Small intestine (tissue), 7 donors: ENCODE measurements at regions not wholly inside any gene's neighbourhood (a gene's known extent, or its start where the extent isn't known, plus 50 kb on each side); places are given as distances from the start of the nearest gene placed in this dataset.

Source experiments
- DNase-seq, 2 donors: peaks; one replicate each; pipeline versions ENCODE4 v3.0.0 to v3.0.0-alpha.2; 2013
- FAIRE-seq: peaks from 2 replicates; lab custom pipeline; 2012; peaks lifted over from hg19 to GRCh38; lab: Jason Lieb, UNC
- H3K27ac ChIP-seq, 3 donors: one replicate each; pipeline ENCODE4 v1.5.1; 2013; ENCODE audit warnings: low read length in 2 of 3, mild to moderate bottlenecking in 2 of 3, control low read depth in 1 of 3, inconsistent platforms in 1 of 3, low read depth in 1 of 3, moderate library complexity in 1 of 3
- H3K27me3 ChIP-seq, 3 donors: one replicate each; pipeline ENCODE4 v1.6.1; 2013; ENCODE audit warnings: low read length in 3 of 3, inconsistent platforms in 1 of 3; ENCODE audit not compliant: control insufficient read depth in 3 of 3, insufficient read depth in 3 of 3
- H3K36me3 ChIP-seq, 3 donors: one replicate each; pipeline ENCODE4 v1.6.1; 2013; ENCODE audit warnings: low read length in 3 of 3, inconsistent platforms in 1 of 3, low read depth in 1 of 3, mild to moderate bottlenecking in 1 of 3, moderate library complexity in 1 of 3; ENCODE audit not compliant: control insufficient read depth in 3 of 3, insufficient read depth in 2 of 3
- H3K4me1 ChIP-seq, 3 donors: one replicate each; pipeline ENCODE4 v1.6.1; 2013; ENCODE audit warnings: low read length in 2 of 3, inconsistent platforms in 1 of 3, low read depth in 1 of 3, mild to moderate bottlenecking in 1 of 3, moderate library complexity in 1 of 3; ENCODE audit not compliant: control insufficient read depth in 3 of 3, insufficient read depth in 2 of 3
- H3K4me3 ChIP-seq, 3 donors: one replicate each; pipeline ENCODE4 v1.5.1; 2013; ENCODE audit warnings: low read length in 3 of 3, control low read depth in 1 of 3, inconsistent platforms in 1 of 3, low read depth in 1 of 3, mild to moderate bottlenecking in 1 of 3, moderate library complexity in 1 of 3
- H3K9me3 ChIP-seq, 2 donors: one replicate each; pipeline ENCODE4 v1.6.1; 2013; ENCODE audit warnings: low read depth in 1 of 2, low read length in 1 of 2; ENCODE audit not compliant: control insufficient read depth in 2 of 2, insufficient read depth in 1 of 2
- WGBS, 3 donors: extraction: QIAGEN DNeasy Blood & Tissue Kit; methylation state at CpG; one replicate each; pipeline ENCODE4 v1.1.7; 2013; 5-methylcytosine and 5-hydroxymethylcytosine counted together
- donor health status: healthy with polysubstance abuse.
- donor health status: control.
- donor health status: control.
- donor health status: Bipolar disorder and iron deficiency.
- donor health status: healthy.

- H3K36me3 ChIP-seq = no peaks in the 10 kb centered on the region
- WGBS, 3 donors = 78 to 83% (median 83%) methylated on average over 4 of the region's 4 CpGs
- FAIRE-seq (no peak), DNase-seq (no peak)
- no peak overlapping the region for H3K4me3 ChIP-seq
- peaks cover 0 to 3% (median 2%) of the 10 kb centered on the region in 3 donors for H3K27me3 ChIP-seq
- H3K9me3 ChIP-seq = peaks cover 0 to 5% of the 10 kb centered on the region in 2 donors
- H3K27ac ChIP-seq = no peak overlapping the region
- no peaks in the 10 kb centered on the region for H3K4me1 ChIP-seq
These were observed 162.7 kb downstream of the HIPK3 start for GRCh38 chr11:33419924-33420323.

- H3K9me3 ChIP-seq = no peaks in the 10 kb centered on the region
These were observed 159.9 kb downstream of the HIPK3 start for GRCh38 chr11:33417121-33417520.

GRCh38 chr11:33413301-33413700 lies 156.1 kb downstream of the HIPK3 start:
- 76 to 79% (median 78%) methylated on average over 4 of the region's 4 CpGs for WGBS, 3 donors
- H3K36me3 ChIP-seq = no peaks in the 10 kb centered on the region

More at GRCh38 chr11:33417121-33417520, 159.9 kb downstream of the HIPK3 start:
- Histone ChIP-seq H3K4me1 (no peaks in the 10 kb centered on the region), H3K27ac (no peak overlapping the region), H3K27me3 (peaks cover 0 to 3% (median 0%) of the 10 kb centered on the region in 3 donors), H3K4me3 (no peak overlapping the region), H3K36me3 (no peaks in the 10 kb centered on the region)
- 83 to 89% (median 88%) methylated on average over 7 of the region's 7 CpGs for WGBS, 3 donors
- FAIRE-seq = no peak
- DNase-seq = no peak

GRCh38 chr11:33412241-33412640 lies 155.1 kb downstream of the HIPK3 start:
- Histone ChIP-seq H3K27ac (no peak overlapping the region), H3K9me3 (no peaks in the 10 kb centered on the region), H3K4me3 (no peak overlapping the region), H3K36me3 (no peaks in the 10 kb centered on the region), H3K27me3 (peaks cover 0 to 3% (median 3%) of the 10 kb centered on the region in 3 donors), H3K4me1 (no peaks in the 10 kb centered on the region)
- no peak for DNase-seq
- no peak for FAIRE-seq

More at GRCh38 chr11:33413301-33413700, 156.1 kb downstream of the HIPK3 start:
- DNase-seq (no peak), FAIRE-seq (no peak)
- no peaks in the 10 kb centered on the region for H3K9me3 ChIP-seq
- peaks cover 0 to 3% (median 3%) of the 10 kb centered on the region in 3 donors for H3K27me3 ChIP-seq
- no peak overlapping the region for H3K27ac ChIP-seq
- H3K4me1 ChIP-seq = no peaks in the 10 kb centered on the region
- no peak overlapping the region for H3K4me3 ChIP-seq

GRCh38 chr11:33411751-33412150 lies 154.6 kb downstream of the HIPK3 start:
- H3K4me1 ChIP-seq = no peaks in the 10 kb centered on the region
- no peak for DNase-seq
- no peaks in the 10 kb centered on the region for H3K9me3 ChIP-seq
- peaks cover 0 to 3% (median 3%) of the 10 kb centered on the region in 3 donors for H3K27me3 ChIP-seq
- no peak overlapping the region for H3K4me3 ChIP-seq
- 83 to 88% (median 85%) methylated on average over 4 of the region's 4 CpGs for WGBS, 3 donors
- H3K27ac ChIP-seq = no peak overlapping the region
- no peak for FAIRE-seq
- H3K36me3 ChIP-seq = no peaks in the 10 kb centered on the region

- no peak overlapping the region for H3K4me3 ChIP-seq
- 55 to 73% (median 62%) methylated on average over 4 of the region's 4 CpGs for WGBS, 3 donors
- FAIRE-seq (no peak), DNase-seq (no peak)
- H3K36me3 ChIP-seq = no peaks in the 10 kb centered on the region
- H3K4me1 ChIP-seq = no peaks in the 10 kb centered on the region
- H3K9me3 ChIP-seq = no peaks in the 10 kb centered on the region
- peaks cover 0 to 3% (median 0%) of the 10 kb centered on the region in 3 donors for H3K27me3 ChIP-seq
- no peak overlapping the region for H3K27ac ChIP-seq
These were observed 153.0 kb downstream of the HIPK3 start for GRCh38 chr11:33410086-33410765.
